DMS79 treated with DMSO at 0.1 percent for 48 hours (cell line): ENCODE measurements at regions not wholly inside any gene's neighbourhood (a gene's known extent, or its start where the extent isn't known, plus 50 kb on each side); places are given as distances from the start of the nearest gene placed in this dataset.
"Not testable (repeated sequence)": the region's sequence is repeated elsewhere in the genome, so short reads cannot be mapped to it uniquely, and the experiment has no call there.

Experiments
- DNase-seq: peaks from one replicate; lab custom pipeline; 2025; lab: John Stamatoyannopoulos, UW

- DNase-seq, result no peak
These were observed 112.7 kb downstream of the TANC2 start for GRCh38 chr17:63078707-63079106.

DNA sequence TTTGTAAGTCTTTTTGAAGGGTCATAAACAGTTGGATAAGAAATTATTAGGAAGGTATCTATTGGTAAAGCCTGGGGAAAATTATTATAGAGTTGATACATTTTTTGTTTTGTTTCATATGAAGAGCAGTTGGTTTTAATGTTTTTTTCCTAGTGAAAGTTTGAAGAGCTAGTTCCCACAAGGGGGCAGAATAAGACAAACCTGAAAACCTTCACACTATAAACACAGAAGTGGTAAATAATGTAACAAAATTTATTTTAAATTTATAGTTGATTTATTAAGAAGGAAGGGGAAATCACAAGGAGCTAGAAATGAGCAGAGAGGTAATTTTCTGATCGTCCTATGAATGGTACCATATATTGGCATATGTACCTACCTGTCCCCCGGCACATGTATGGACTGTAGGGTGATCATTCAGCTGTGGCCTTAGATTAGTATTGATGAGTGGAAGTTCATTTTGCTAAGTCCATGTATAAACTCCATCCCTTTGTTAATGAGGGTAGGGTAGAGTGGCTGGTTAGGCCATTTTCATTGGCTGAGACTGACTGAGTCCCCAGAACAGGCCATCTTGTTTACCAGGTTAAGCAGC, 116.3 kb downstream of the TANC2 start:
- DNase-seq, result no peak

- no peak for DNase-seq
These were observed 116.9 kb downstream of the TANC2 start for GRCh38 chr17:63082952-63083351.

DNA sequence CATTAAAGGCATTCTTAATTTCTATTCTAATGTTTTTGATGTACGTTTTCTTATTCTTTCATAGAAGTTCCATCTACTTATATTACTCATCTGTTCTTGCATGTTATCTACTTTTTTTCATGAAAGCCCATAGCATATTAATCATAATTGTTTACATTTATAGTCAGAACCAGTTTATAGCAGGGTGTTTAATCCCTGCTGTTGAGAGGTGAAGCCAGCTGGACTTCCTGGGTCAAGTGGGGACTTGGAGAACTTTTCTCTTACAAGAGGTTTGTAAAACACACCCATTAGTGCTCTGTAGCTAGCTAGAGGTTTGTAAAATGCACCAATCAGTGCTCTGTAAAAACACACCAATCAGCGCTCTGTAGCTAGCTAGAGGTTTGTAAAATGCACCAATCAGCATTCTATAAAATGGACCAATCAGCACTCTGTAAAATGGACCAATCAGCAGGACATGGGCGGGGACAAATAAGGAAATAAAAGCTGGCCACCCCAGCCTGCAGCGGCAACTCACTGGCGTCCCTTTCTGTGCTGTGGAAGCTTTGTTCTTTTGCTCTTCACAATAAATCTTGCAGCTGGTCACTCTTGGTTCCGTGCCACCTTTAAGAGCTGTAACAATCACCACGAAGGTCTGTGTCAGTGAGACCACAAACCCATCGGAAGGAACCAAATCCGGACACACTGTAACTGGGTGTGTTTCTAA, 120.6 kb downstream of the TANC2 start:
- DNase-seq, result no peak

DNA sequence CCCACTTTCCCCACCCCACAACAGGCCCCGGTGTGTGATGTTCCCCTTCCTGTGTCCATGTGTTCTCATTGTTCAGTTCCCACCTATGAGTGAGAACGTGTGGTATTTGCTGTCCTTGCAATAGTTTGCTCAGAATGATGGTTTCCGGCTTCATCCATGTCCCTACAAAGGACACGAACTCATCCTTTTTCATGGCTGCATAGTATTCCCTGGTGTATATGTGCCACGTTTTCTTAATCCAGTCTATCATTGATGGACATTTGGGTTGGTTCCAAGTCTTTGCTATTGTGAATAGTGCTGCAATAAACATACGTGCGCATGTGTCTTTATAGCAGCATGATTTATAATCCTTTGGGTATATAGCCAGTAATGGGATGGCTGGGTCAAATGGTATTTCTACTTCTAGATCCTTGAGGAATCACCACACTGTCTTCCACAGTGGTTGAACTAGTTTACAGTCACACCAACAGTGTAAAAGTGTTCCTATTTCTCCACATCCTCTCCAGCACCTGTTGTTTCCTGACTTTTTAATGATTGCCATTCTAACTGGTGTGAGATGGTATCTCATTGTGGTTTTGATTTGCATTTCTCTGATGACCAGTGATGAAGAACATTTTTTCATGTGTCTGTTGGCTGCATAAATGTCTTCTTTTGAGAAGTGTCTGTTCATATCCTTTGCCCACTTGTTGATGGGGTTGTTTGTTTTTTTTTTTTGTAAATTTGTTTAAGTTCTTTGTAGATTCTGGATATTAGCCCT, 124.5 kb downstream of the TANC2 start:
- not testable (repeated sequence) for DNase-seq

DNA sequence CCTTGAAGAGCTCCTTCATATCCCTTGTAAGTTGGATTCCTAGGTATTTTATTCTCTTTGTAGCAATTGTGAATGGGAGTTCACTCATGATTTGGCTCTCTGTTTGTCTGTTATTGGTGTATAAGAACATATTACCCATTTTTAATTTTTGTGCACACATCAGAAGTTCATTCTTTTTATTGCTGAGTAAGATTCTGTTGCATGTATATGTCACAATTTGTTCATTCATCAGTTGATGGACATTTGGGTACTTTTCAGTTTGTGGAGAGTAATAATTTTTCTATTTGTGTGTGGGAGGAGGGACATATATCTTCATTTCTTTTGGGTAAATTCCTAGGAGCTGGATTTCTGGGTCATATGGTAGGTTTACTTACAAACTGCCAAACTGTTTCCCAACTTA, 125.9 kb downstream of the TANC2 start:
- DNase-seq, result not testable (repeated sequence)

GRCh38 chr17:63094631-63095030, 128.6 kb downstream of the TANC2 start:
- no peak for DNase-seq

DNA sequence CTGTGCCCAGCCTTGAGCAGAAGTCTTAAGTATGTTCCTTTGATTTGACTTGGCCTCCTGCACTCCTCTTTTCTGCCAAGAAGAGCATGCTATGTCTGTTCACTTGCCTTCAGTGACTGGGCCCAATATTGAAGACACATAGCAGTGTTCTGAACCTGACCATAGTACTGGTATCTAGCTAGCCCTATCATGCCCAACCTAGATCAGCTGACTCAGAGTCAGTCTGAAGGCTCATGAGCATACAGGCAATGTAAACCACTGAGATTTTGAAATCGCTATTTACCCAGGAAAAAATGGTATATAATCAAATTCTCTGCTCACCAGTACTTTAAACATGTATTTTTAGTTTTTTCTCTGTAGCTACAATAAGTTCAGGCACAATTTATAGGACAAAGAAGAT, 129.4 kb downstream of the TANC2 start:
- DNase-seq, result no peak

- DNase-seq, result no peak
These were observed 129.8 kb downstream of the TANC2 start for GRCh38 chr17:63095879-63096278.

DNA sequence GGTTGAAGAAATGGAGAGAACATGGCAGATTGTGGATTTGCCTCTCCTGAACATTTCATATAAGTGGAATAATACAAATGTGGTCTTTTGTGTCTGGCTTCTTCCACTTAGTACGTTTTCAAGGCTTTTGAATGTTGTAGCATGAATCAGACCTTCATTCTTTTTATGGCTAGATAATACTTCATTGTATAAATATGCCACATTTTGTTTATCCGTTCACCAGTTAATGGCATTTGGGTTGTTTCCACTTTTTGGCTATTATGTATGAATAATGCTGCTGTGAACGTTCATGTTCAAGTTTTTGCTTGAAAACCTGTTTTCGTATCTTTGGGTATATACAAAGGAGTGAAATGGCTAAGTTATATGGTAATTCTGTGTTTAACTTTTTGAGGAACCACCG, 130.4 kb downstream of the TANC2 start:
- DNase-seq, result no peak

DNA sequence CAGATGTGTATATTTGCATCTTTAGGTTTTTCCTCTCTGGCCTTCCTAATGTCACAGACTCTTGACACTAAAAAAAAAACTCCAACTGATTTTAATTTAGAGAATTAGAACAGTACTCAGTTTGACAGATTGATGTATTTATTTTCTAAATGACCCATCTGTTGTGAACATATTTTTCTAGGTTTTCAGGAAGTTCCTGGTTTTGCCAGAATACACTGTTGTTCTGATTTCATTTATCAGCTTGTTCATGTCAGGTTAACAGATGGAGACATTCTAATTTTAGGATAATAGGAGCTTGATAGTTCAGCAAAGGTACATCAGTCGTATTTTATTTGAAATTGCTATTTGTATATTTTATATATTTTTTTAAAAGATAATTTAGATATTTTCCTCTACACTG, 133.4 kb downstream of the TANC2 start:
- no peak for DNase-seq

GRCh38 chr17:63102034-63102433, 136.0 kb downstream of the TANC2 start:
- no peak for DNase-seq

DNA sequence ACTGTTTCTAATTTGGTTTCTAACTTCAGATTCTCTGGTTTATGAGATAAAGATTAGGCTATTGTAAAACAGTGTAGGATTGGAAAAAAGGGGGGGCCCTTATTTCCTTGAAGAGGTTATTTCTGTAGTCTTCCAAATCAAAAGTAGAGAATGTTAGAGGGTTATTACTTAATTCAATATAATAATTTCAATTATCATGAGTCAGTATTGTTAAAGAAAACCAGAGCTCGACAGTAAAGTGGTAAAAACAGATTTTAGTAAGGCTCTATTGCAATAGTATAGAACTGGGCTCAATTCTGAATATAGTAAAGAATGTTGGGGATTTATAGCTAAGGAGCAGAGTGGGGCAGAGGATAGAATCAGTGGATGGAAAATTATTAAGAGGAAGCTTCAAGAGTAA, 140.0 kb downstream of the TANC2 start:
- no peak for DNase-seq

GRCh38 chr17:63109661-63110060, 143.6 kb downstream of the TANC2 start:
- no peak for DNase-seq

- DNase-seq, result no peak
These were observed 147.1 kb downstream of the TANC2 start for GRCh38 chr17:63113167-63113566.

DNA sequence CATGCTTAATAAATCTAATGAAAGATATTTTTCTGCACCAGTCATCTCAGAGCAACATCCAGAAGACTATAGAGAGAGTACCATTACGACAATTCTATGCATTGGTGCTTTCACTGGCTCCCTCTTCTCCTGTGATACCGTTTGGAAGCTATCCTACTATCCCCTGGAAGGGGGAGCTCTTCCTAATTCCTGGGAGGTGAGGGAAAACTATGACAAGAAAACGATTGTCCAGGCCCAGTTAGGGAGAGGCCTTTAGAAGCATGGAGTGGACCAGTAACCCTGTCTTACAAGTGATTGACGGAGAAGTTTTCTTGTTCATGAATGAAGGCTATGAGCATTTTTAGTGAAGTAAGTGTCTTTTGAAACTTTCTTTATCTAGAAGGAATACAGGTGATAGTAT, 150.2 kb downstream of the TANC2 start:
- DNase-seq, result no peak

DNA sequence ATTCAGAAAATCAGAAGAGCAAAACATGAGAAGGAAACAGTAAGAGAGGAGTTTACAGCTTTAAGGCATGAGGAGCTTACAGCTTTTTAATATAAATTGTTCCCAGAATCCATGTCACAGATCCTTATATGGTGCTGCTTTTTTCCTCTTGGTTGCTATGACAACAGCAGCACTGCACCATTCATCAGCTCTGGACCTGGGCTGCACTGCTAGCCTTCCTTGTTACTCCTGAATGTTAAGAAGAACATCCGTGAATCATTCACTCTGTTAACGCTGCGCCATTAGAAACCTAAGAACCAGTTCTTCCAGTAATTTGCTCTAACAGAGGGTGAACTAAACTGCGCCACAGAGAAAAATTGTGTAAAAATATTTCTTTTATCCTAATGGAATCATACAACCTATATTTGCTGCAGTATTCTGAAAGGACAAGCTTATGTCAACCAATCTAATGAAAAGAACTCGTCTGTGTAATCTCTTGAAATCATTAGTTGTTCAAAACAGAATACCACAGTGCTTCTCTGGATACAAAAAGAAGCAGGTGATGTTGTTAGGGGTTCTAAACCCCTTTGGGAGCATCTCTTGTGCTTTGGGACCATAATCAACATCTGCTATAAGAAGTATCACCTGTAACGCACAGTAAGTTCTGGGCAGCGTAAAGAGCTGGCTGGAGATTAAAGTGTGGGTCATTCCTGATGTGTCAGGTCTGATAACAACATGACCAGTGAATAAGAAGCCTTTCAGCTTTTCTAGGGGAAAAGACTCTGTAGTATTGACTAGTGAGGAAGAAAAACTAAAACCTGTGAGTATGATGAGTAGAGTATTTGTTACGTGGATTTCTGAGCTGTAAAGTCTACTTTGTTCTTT, 151.2 kb downstream of the TANC2 start:
- DNase-seq, result no peak

DNA sequence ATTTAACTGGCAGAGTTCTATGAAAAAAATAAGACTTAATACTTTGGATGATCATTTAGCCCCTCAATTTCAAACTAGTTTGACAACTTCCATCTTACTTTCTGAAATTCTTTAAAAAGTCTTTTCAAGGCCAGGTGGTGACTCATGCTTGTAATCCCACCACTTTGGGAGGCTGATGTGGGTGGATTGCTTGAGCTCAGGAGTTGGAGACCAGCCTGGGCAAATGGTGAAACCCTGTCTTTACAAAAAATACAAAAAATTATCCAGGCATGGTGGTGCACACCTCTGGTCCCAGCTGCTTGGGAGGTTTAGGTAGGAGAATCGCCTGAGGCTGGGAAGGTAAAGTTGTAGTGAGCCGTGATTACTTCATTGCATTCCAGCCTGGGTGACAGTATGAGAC, 154.4 kb downstream of the TANC2 start:
- DNase-seq, result no peak

DNA sequence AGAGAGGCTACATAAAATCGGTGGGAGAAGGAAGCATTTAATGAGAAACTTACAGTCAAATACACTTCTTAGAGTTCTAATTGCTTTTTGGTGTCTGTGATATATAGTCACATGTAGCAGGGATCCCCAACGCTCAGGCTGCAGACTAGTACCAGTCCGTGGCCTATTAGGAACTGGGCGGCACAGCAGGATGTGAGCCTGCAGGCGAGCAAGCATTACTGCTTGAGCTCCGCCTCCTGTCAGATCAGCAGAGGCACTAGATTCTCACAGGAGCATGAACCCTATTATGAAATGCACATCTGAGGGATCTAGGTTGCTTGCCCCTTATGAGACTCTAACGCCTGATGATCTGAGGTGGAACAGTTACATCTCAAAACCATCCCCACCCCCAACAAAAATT, 158.5 kb downstream of the TANC2 start:
- no peak for DNase-seq

- no peak for DNase-seq
These were observed 158.9 kb downstream of the TANC2 start for GRCh38 chr17:63124958-63125357.

GRCh38 chr17:63125987-63126386, 160.0 kb downstream of the TANC2 start:
- no peak for DNase-seq

DNA sequence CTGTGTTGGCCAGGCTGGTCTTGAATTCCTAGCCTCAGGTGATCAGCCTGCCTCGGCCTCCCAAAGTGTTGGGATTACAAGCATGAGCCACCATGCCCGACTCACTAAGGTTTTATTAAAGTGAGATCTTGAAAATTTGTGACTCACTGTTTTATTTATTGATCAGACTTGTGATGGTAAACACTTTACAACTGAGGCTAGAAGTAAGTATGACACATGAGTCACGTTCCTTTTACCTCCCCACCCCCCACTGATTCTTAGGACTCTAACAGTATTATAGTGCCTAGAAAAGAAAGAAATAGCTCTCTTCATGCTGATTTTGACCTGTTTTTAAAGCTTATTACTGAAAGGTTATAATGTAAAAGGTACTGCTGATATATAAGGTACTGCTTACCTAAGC, 160.6 kb downstream of the TANC2 start:
- no peak for DNase-seq
